Endothelial cell of umbilical vein (primary cell): ENCODE measurements at regions not wholly inside any gene's neighbourhood (a gene's known extent, or its start where the extent isn't known, plus 50 kb on each side); places are given as distances from the start of the nearest gene placed in this dataset.

Experiments used
- BruUV-seq: library from RNA; stranded (reverse); fragments of 400-500 nt; replicated peaks from 2 replicates; lab custom pipeline; 2021; lab: Mats Ljungman, UMichigan
- CTCF ChIA-PET: fragments of 300-600, 350-600 bp; sonication (Branson Sonifier 250); formaldehyde crosslinking; loops from one replicate; lab custom pipeline; 2021; ENCODE audit warnings: antibody characterized with exemption, inconsistent platforms; lab: Charles Lee
- POLR2A ChIA-PET: fragments of 300-600, 350-600 bp; sonication (Branson Sonifier 250); formaldehyde crosslinking; loops from one replicate; lab custom pipeline; 2021; ENCODE audit warnings: antibody characterized with exemption, inconsistent platforms; lab: Charles Lee
- DNase-seq: peaks from one replicate; pipeline ENCODE4 v3.0.0-alpha.2; 2011; ENCODE audit warnings: low read depth, low spot score
- FAIRE-seq: peaks from 2 replicates; lab custom pipeline; 2011; peaks lifted over from hg19 to GRCh38; lab: Jason Lieb, UNC
- H2AFZ ChIP-seq: 2 replicates; pipeline ENCODE4 v1.6.0; 2012; ENCODE audit warnings: low read depth, low read length, control low read depth, inconsistent platforms
- H3K27ac ChIP-seq: 2 replicates; pipeline ENCODE4 v1.5.1; 2011; ENCODE audit warnings: low read depth, mild to moderate bottlenecking, control low read depth, low read length, moderate library complexity; ENCODE audit not compliant: insufficient read depth
- H3K27me3 ChIP-seq, 2 experiments: 2 replicates each; pipeline versions ENCODE4 v1.6.0 to v1.6.1; 2011; ENCODE audit warnings: low read length in 2 of 2, mixed read lengths in 1 of 2; ENCODE audit not compliant: control insufficient read depth in 2 of 2, insufficient read depth in 2 of 2
- H3K36me3 ChIP-seq, 2 experiments: 2 replicates in 1 of 2; 3 replicates in 1 of 2; pipeline ENCODE4 v1.5.1; 2011; ENCODE audit warnings: low read length in 2 of 2, mild to moderate bottlenecking in 1 of 2, moderate library complexity in 1 of 2; ENCODE audit not compliant: control insufficient read depth in 2 of 2, insufficient read depth in 2 of 2; ENCODE audit errors: extremely low read depth in 1 of 2
- H3K4me1 ChIP-seq: 3 replicates; pipeline ENCODE4 v1.5.1; 2011; ENCODE audit warnings: mild to moderate bottlenecking, low read length; ENCODE audit not compliant: control insufficient read depth, insufficient read depth; ENCODE audit errors: extremely low read depth
- H3K4me2 ChIP-seq: 2 replicates; pipeline ENCODE4 v1.6.1; 2011; ENCODE audit warnings: low read length, control low read depth, mixed read lengths; ENCODE audit not compliant: insufficient read depth
- H3K4me3 ChIP-seq, 3 experiments: fragments of 200-600 bp in 1 of 3; sonication (generic), shearing (Covaris generic) in 1 of 3; replicated peaks in 1 of 3; 2 replicates each; pipeline ENCODE4 v1.5.1; 2011 to 2016; ENCODE audit warnings: control low read depth in 3 of 3, low read length in 3 of 3, mild to moderate bottlenecking in 2 of 3, inconsistent platforms in 1 of 3, low read depth in 1 of 3, moderate library complexity in 1 of 3; ENCODE audit not compliant: insufficient read depth in 1 of 3
- H3K79me2 ChIP-seq: 2 replicates; pipeline ENCODE4 v1.6.0; 2012; ENCODE audit warnings: low read length, inconsistent platforms; ENCODE audit not compliant: control insufficient read depth, insufficient read depth
- H3K9ac ChIP-seq: replicated peaks from 2 replicates; pipeline ENCODE3; 2011; ENCODE audit warnings: low read length, control low read depth; ENCODE audit not compliant: insufficient read depth; ENCODE audit errors: extremely low read depth
- H3K9me1 ChIP-seq: replicated peaks from 3 replicates; pipeline ENCODE4 v1.6.0; 2011; ENCODE audit warnings: mild to moderate bottlenecking, low read length; ENCODE audit not compliant: control insufficient read depth, insufficient read depth; ENCODE audit errors: extremely low read depth
- H3K9me3 ChIP-seq: replicated peaks from 2 replicates; pipeline ENCODE4 v1.5.1; 2012; ENCODE audit warnings: low read length, inconsistent platforms; ENCODE audit not compliant: control insufficient read depth, insufficient read depth
- H4K20me1 ChIP-seq: replicated peaks from 2 replicates; pipeline ENCODE3; 2011; ENCODE audit warnings: mild to moderate bottlenecking, low read length; ENCODE audit not compliant: control insufficient read depth, insufficient read depth; ENCODE audit errors: extremely low read depth
- FOS ChIP-seq: IDR thresholded peaks from 2 replicates; pipeline ENCODE4 v1.6.1; 2011; ENCODE audit warnings: mild to moderate bottlenecking, low read length, moderate library complexity, borderline replicate concordance; ENCODE audit not compliant: insufficient read depth
- GATA2 ChIP-seq: IDR thresholded peaks from 2 replicates; pipeline ENCODE4 v1.7.0; 2011; ENCODE audit warnings: low read depth, mild to moderate bottlenecking, moderate library complexity, mixed read lengths, low read length; ENCODE audit not compliant: insufficient read length, insufficient read depth
- POLR2A ChIP-seq: IDR thresholded peaks from 2 replicates; pipeline ENCODE4 v1.6.1; 2012; ENCODE audit warnings: low read depth, mild to moderate bottlenecking, control low read depth, low read length
- dilution Hi-C: fragments of 300-500 bp; cut with MboI; formaldehyde crosslinking; loops from one replicate; pipeline ENCODE4 v1.15.0; 2019; ENCODE audit warnings: low sequenced_read_pairs; ENCODE audit not compliant: extremely low pct_ligation_motif_present
- intact Hi-C: fragments of 100-400 bp; cut with micrococcal nuclease; formaldehyde crosslinking; loops from one replicate; pipeline ENCODE4 v1.10.0; 2022
- TF ChIP-seq, protein P1 (sequence below): IDR thresholded peaks from 2 replicates; pipeline ENCODE4 v1.6.1; 2011; ENCODE audit not compliant: insufficient read depth, insufficient read length
- TF ChIP-seq, protein P2 (sequence below), 2 donors: IDR thresholded peaks; 1 replicate in 1 of 2; 2 replicates in 1 of 2; pipeline ENCODE4 v1.5.1; 2011; ENCODE audit warnings: low read length in 2 of 2, mild to moderate bottlenecking in 2 of 2, moderate library complexity in 2 of 2, control low read depth in 1 of 2, inconsistent platforms in 1 of 2, low read depth in 1 of 2; ENCODE audit not compliant: insufficient read depth in 1 of 2; ENCODE audit errors: extremely low read depth in 1 of 2

DNA sequence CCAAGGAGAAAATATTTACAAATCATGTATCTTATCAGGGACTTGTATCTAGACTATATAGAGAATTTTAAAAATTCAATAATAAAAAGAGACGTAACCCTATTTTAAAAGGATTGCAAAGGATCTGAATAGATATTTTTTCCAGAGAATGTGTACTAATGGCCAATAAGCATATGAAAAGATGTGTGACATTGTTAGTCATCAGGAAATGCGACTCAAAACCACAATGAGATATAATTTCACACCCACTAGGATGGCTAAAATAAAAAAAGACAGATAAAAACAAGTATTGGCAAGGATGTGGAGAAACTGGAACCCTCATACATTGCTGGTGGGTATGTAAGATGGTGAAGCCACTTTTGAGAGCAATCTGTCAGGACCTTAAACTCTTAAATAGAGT lies 141.9 kb upstream of the BMP4 start:
- Histone ChIP-seq H4K20me1 (no peaks in the 10 kb centered on the region), H3K27ac (no peak overlapping the region), H3K9ac (no peak overlapping the region), H3K4me3 (no peak overlapping the region), H3K27me3 (no peaks in the 10 kb centered on the region), H3K9me3 (no peaks in the 10 kb centered on the region), H3K9me1 (no peaks in the 10 kb centered on the region), H3K79me2 (no peaks in the 10 kb centered on the region), H3K4me1 (peaks cover 4% of the 10 kb centered on the region), H2AFZ (no peak overlapping the region), H3K4me2 (no peak overlapping the region), H3K36me3 (no peaks in the 10 kb centered on the region)
- TF ChIP-seq FOS (no peak), GATA2 (peak; percentile 33)
- DNase-seq, result no peak
- intact Hi-C loops (no loop called here), dilution Hi-C loops (no loop called here)
- CTCF ChIA-PET, result no interaction called here
- FAIRE-seq, result peak; percentile 67
- BruUV-seq, result no TSS peak
- POLR2A ChIA-PET, result no interaction called here

DNA sequence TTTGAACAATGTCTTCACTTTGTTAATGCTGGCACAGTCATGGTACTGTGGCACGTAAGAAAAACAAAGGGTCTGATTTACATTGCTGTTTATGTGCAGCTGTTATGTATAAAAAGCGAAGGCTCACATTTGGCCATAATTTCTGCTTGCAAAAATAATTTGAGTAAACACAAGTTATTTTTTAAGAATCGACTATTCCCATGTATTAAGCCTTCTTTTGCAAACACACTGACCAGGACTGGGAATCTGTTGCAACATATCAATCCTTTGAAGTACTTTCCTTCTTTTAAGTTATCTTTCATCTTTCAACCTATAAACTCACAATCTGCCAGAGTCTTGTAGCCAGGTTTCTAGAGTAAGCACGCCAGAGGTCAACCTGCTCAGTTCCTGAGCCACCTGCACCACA lies 145.4 kb upstream of the BMP4 start:
- H3K9me3 ChIP-seq, result no peaks in the 10 kb centered on the region
- no peaks in the 10 kb centered on the region for H3K36me3 ChIP-seq
- no peak overlapping the region for H2AFZ ChIP-seq
- dilution Hi-C loops, result no loop called here
- no peaks in the 10 kb centered on the region for H3K79me2 ChIP-seq
- intact Hi-C loops, result loop anchor here (10.0 kb wide), 1 partner anchor 947 kb away; the partner anchor contains the start of gene DDHD1
- CTCF ChIA-PET, result no interaction called here
- FAIRE-seq, result no peak
- no peaks in the 10 kb centered on the region for H3K9me1 ChIP-seq
- no peak overlapping the region for H3K9ac ChIP-seq
- no peaks in the 10 kb centered on the region for H4K20me1 ChIP-seq
- no peak overlapping the region for H3K4me2 ChIP-seq
- no peak overlapping the region for H3K27ac ChIP-seq
- no peak for DNase-seq
- H3K27me3 ChIP-seq, result no peaks in the 10 kb centered on the region
- TF ChIP-seq, protein P1, sequence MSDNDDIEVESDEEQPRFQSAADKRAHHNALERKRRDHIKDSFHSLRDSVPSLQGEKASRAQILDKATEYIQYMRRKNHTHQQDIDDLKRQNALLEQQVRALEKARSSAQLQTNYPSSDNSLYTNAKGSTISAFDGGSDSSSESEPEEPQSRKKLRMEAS, result no peak
- no peak for TF ChIP-seq GATA2
- TF ChIP-seq, protein P2, sequence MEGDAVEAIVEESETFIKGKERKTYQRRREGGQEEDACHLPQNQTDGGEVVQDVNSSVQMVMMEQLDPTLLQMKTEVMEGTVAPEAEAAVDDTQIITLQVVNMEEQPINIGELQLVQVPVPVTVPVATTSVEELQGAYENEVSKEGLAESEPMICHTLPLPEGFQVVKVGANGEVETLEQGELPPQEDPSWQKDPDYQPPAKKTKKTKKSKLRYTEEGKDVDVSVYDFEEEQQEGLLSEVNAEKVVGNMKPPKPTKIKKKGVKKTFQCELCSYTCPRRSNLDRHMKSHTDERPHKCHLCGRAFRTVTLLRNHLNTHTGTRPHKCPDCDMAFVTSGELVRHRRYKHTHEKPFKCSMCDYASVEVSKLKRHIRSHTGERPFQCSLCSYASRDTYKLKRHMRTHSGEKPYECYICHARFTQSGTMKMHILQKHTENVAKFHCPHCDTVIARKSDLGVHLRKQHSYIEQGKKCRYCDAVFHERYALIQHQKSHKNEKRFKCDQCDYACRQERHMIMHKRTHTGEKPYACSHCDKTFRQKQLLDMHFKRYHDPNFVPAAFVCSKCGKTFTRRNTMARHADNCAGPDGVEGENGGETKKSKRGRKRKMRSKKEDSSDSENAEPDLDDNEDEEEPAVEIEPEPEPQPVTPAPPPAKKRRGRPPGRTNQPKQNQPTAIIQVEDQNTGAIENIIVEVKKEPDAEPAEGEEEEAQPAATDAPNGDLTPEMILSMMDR (IDR thresholded peaks at IDR 0.05; ENCODE audit: extremely low read depth in 1 of 2, insufficient read depth in 1 of 2, low read depth in 1 of 2, low read length in 2 of 2), result no peak
- TF ChIP-seq FOS, result no peak
- no peak for TF ChIP-seq POLR2A
- peaks cover 12% of the 10 kb centered on the region for H3K4me1 ChIP-seq
- BruUV-seq, result no TSS peak
- no peak overlapping the region for H3K4me3 ChIP-seq
- POLR2A ChIA-PET, result no interaction called here
